ENCODE measurements at regions not wholly inside any gene's neighbourhood (a gene's known extent, or its start where the extent isn't known, plus 50 kb on each side); places are given as distances from the start of the nearest gene placed in this dataset.

DNA sequence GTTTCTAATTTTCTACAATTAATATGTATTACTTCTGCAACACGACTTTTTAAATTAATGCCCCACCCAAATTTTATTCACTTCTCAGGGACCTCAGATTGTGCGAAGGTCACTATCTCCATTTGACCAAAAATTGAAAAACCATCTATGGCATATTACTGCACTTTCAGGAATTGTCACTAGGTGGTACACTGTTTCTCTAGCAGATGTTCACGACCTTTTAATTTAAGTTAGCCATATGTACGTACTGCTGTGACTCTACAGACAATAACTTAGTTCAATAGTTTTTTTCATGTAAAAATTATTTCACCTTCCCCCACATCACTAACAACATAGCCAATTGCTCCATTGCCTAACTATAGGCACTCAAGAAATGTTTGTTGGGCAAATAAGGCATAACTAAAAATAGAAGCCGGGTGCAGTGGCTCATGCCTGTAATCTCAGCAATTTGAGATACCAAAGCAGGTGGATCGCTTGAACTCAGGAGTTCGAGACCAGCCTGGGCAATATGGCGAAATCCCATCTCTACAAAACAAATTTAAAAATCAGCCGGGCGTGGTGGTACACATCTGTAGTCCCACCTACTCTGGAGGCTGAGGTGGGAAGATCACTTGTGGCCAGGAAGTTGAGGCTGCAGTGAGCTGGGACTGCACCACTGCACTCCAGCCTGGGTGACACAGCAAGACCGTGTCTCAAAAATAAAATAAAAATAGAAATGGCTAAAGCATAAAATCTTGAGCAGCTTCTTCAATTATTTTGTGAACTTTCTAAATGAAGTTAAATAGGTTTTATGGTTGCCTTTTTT lies 75.7 kb upstream of the PKN2 start:
- intact Hi-C loops (cut with micrococcal nuclease): no loop called here
- H3K9me3 Mint-ChIP-seq: no peaks in the 10 kb centered on the region
- H3K79me2 ChIP-seq (ENCODE audit: insufficient read depth, low read length): no peaks in the 10 kb centered on the region
- no peaks in the 10 kb centered on the region for H3K36me3 ChIP-seq (replicated peaks in 1 of 2; ENCODE audit: control insufficient read depth in 1 of 2, insufficient read depth in 2 of 2, low read length in 2 of 2)
- 77% methylated on average over 8 of the region's 11 CpGs for WGBS (ENCODE audit: insufficient coverage)
- peak; percentile 54 for TF ChIP-seq CTCF (IDR thresholded peaks at IDR 0.05)
- H2AFZ ChIP-seq (ENCODE audit: insufficient read depth, low read depth, low read length, poor library complexity, severe bottlenecking): no peak overlapping the region
- no peaks in the 10 kb centered on the region for H3K9me3 ChIP-seq (replicated peaks in 1 of 2; ENCODE audit: control insufficient read depth in 1 of 2, insufficient read depth in 1 of 2, low read length in 2 of 2)
- H3K4me3 ChIP-seq (replicated peaks in 1 of 3; ENCODE audit: low read depth in 2 of 3, low read length in 3 of 3): no peak overlapping the region
- no peak overlapping the region for H3K27ac ChIP-seq (ENCODE audit: low read depth in 1 of 2, low read length in 2 of 2)
- no peaks in the 10 kb centered on the region for H3K36me3 Mint-ChIP-seq
- H3K9ac ChIP-seq (ENCODE audit: insufficient read depth, low read length, poor library complexity, severe bottlenecking): no peak overlapping the region
- H3K4me2 ChIP-seq (replicated peaks; ENCODE audit: extremely low read depth, low read length, poor library complexity, severe bottlenecking): no peak overlapping the region
- H3K27me3 Mint-ChIP-seq (ENCODE audit: low read depth in 3 of 3): peaks cover 0 to 2% (median 2%) of the 10 kb centered on the region in 3 donors
- no peaks in the 10 kb centered on the region for H4K20me1 ChIP-seq (ENCODE audit: insufficient read depth, low read length)
- H3K4me3 Mint-ChIP-seq: no peak overlapping the region
- DNase-seq: no peak
- no peak overlapping the region for H3K27ac Mint-ChIP-seq
- no peaks in the 10 kb centered on the region for H3K27me3 ChIP-seq (ENCODE audit: control insufficient read depth in 2 of 2, insufficient read depth in 2 of 2, low read length in 2 of 2)
- H3K4me1 Mint-ChIP-seq: no peaks in the 10 kb centered on the region
- H3K4me1 ChIP-seq (ENCODE audit: control insufficient read depth in 1 of 2, insufficient read depth in 2 of 2, low read length in 2 of 2): no peaks in the 10 kb centered on the region

GRCh38 chr1:88609051-88609450 lies 75.0 kb upstream of the PKN2 start:
- Histone ChIP-seq H3K9me3 (replicated peaks in 1 of 2; ENCODE audit: control insufficient read depth in 1 of 2, insufficient read depth in 1 of 2, low read length in 2 of 2) (no peaks in the 10 kb centered on the region), H3K36me3 (replicated peaks in 1 of 2; ENCODE audit: control insufficient read depth in 1 of 2, insufficient read depth in 2 of 2, low read length in 2 of 2) (no peaks in the 10 kb centered on the region), H3K4me3 (replicated peaks in 1 of 3; ENCODE audit: low read depth in 2 of 3, low read length in 3 of 3) (no peak overlapping the region), H3K4me2 (replicated peaks; ENCODE audit: extremely low read depth, low read length, poor library complexity, severe bottlenecking) (no peak overlapping the region), H3K4me1 (ENCODE audit: control insufficient read depth in 1 of 2, insufficient read depth in 2 of 2, low read length in 2 of 2) (no peaks in the 10 kb centered on the region), H3K27me3 (ENCODE audit: control insufficient read depth in 2 of 2, insufficient read depth in 2 of 2, low read length in 2 of 2) (no peaks in the 10 kb centered on the region), H3K9ac (ENCODE audit: insufficient read depth, low read length, poor library complexity, severe bottlenecking) (no peak overlapping the region), H4K20me1 (ENCODE audit: insufficient read depth, low read length) (no peaks in the 10 kb centered on the region), H3K27ac (ENCODE audit: low read depth in 1 of 2, low read length in 2 of 2) (no peak overlapping the region), H3K79me2 (ENCODE audit: insufficient read depth, low read length) (no peaks in the 10 kb centered on the region), H2AFZ (ENCODE audit: insufficient read depth, low read depth, low read length, poor library complexity, severe bottlenecking) (no peak overlapping the region)
- H3K27me3 Mint-ChIP-seq (ENCODE audit: low read depth in 3 of 3): peaks cover 0 to 2% (median 2%) of the 10 kb centered on the region in 3 donors
- no peaks in the 10 kb centered on the region for H3K9me3 Mint-ChIP-seq
- no peak for TF ChIP-seq CTCF (IDR thresholded peaks at IDR 0.05)
- H3K36me3 Mint-ChIP-seq: no peaks in the 10 kb centered on the region
- H3K4me1 Mint-ChIP-seq: no peaks in the 10 kb centered on the region
- H3K4me3 Mint-ChIP-seq: no peak overlapping the region
- H3K27ac Mint-ChIP-seq: peak overlapping the region in 1 of 7 donors; percentile 38
- intact Hi-C loops (cut with micrococcal nuclease): no loop called here
- no peak for DNase-seq

All from CD14-positive monocyte (primary cell).